Loucy (cell line): ENCODE measurements at regions not wholly inside any gene's neighbourhood (a gene's known extent, or its start where the extent isn't known, plus 50 kb on each side); places are given as distances from the start of the nearest gene placed in this dataset.

ENCODE experiments used
- H2AFZ ChIP-seq: fragments of 200-600 bp; sonication (generic); 2 replicates; pipeline ENCODE4 v1.6.0; 2016; ENCODE audit warnings: antibody characterized with exemption, mild to moderate bottlenecking, low read length, moderate library complexity
- H3F3A ChIP-seq: fragments of 200-600 bp; 2 replicates; pipeline ENCODE4 v1.6.0; 2016; ENCODE audit warnings: antibody characterized with exemption, low read depth, mild to moderate bottlenecking
- H3K27me3 ChIP-seq: fragments of 200-600 bp; sonication (generic); 2 replicates; pipeline ENCODE4 v1.6.1; 2014; ENCODE audit warnings: low read length, mild to moderate bottlenecking; ENCODE audit not compliant: insufficient read depth, poor library complexity, severe bottlenecking
- H3K36me3 ChIP-seq: fragments of 200-600 bp; sonication (generic); 2 replicates; pipeline ENCODE4 v1.6.1; 2016; ENCODE audit warnings: low read length; ENCODE audit not compliant: insufficient read depth
- H3K4me1 ChIP-seq: fragments of 200-600 bp; sonication (generic); 2 replicates; pipeline ENCODE4 v1.5.1; 2014; ENCODE audit warnings: low read length, mild to moderate bottlenecking; ENCODE audit not compliant: insufficient read depth, poor library complexity, severe bottlenecking
- H3K4me2 ChIP-seq: fragments of 200-600 bp; sonication (generic); 2 replicates; pipeline ENCODE4 v1.6.0; 2014; ENCODE audit warnings: antibody characterized with exemption, low read length, low read depth, mild to moderate bottlenecking; ENCODE audit not compliant: poor library complexity, severe bottlenecking
- H3K4me3 ChIP-seq: fragments of 200-600 bp; sonication (generic); 2 replicates; pipeline ENCODE4 v1.5.1; 2014; ENCODE audit warnings: low read length, mild to moderate bottlenecking, mixed read lengths; ENCODE audit not compliant: poor library complexity, severe bottlenecking
- H3K79me2 ChIP-seq: fragments of 200-600 bp; sonication (generic); 2 replicates; pipeline ENCODE4 v1.6.1; 2014; ENCODE audit warnings: low read length; ENCODE audit not compliant: insufficient read depth
- H3K9ac ChIP-seq: fragments of 200-600 bp; sonication (generic); 2 replicates; pipeline ENCODE4 v1.6.0; 2014; ENCODE audit warnings: mild to moderate bottlenecking, low read depth, low read length, moderate library complexity; ENCODE audit not compliant: poor library complexity, severe bottlenecking
- H3K9me2 ChIP-seq: fragments of 200-600 bp; sonication (generic); replicated peaks from 2 replicates; pipeline ENCODE4 v1.6.1; 2016; ENCODE audit warnings: low read depth, low read length, mixed read lengths
- H3K9me3 ChIP-seq: fragments of 200-600 bp; sonication (generic); 2 replicates; pipeline ENCODE4 v1.6.1; 2014; ENCODE audit warnings: mild to moderate bottlenecking, antibody characterized with exemption, low read length, low read depth; ENCODE audit not compliant: insufficient read depth
- H4K20me1 ChIP-seq: fragments of 200-600 bp; sonication (generic); 2 replicates; pipeline ENCODE4 v1.6.0; 2014; ENCODE audit warnings: antibody characterized with exemption, low read length, mild to moderate bottlenecking; ENCODE audit not compliant: insufficient read depth, poor library complexity, severe bottlenecking
- EZH2phosphoT487 ChIP-seq: fragments of 200-600 bp; IDR thresholded peaks from 2 replicates; pipeline ENCODE4 v1.6.1; 2018; ENCODE audit warnings: antibody characterized with exemption, mild to moderate bottlenecking, moderate library complexity, borderline replicate concordance
- TF ChIP-seq, protein P1 (sequence below): fragments of 200-600 bp; sonication (generic); conservative IDR thresholded peaks from 2 replicates; pipeline ENCODE4 v1.5.1; 2014; ENCODE audit warnings: mild to moderate bottlenecking, antibody characterized with exemption, low read length

DNA sequence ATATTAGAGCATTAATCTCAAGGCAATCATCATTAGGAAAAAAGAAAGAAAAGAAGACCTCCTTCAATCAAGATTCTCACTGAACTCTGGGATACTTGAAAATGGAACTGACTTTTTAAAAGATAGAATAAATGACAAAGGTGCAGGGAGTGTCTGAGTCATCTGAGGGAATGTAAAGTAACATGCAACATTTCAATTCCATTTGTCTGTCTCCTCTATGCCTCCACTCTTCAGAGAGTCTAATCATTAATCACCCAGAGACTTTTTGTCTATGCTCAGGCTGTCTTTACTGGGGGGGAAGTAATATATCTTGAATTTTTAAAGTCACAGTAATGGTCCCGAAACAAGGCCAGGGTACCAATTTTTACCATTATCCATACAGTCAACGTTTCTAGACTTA is 55.0 kb upstream of the PACRGL start:
- Histone ChIP-seq H4K20me1 (no peaks in the 10 kb centered on the region), H3K36me3 (no peaks in the 10 kb centered on the region), H3K9me3 (no peaks in the 10 kb centered on the region), H3K4me2 (no peak overlapping the region), H3K4me1 (no peaks in the 10 kb centered on the region), H3K9ac (no peak overlapping the region), H3K27me3 (no peaks in the 10 kb centered on the region), H3K79me2 (no peaks in the 10 kb centered on the region), H3F3A (no peaks in the 10 kb centered on the region), H3K9me2 (no peaks in the 10 kb centered on the region), H2AFZ (no peak overlapping the region), H3K4me3 (no peak overlapping the region)
- no peak for TF ChIP-seq EZH2phosphoT487
- TF ChIP-seq, protein P1, sequence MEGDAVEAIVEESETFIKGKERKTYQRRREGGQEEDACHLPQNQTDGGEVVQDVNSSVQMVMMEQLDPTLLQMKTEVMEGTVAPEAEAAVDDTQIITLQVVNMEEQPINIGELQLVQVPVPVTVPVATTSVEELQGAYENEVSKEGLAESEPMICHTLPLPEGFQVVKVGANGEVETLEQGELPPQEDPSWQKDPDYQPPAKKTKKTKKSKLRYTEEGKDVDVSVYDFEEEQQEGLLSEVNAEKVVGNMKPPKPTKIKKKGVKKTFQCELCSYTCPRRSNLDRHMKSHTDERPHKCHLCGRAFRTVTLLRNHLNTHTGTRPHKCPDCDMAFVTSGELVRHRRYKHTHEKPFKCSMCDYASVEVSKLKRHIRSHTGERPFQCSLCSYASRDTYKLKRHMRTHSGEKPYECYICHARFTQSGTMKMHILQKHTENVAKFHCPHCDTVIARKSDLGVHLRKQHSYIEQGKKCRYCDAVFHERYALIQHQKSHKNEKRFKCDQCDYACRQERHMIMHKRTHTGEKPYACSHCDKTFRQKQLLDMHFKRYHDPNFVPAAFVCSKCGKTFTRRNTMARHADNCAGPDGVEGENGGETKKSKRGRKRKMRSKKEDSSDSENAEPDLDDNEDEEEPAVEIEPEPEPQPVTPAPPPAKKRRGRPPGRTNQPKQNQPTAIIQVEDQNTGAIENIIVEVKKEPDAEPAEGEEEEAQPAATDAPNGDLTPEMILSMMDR: no peak

GRCh38 chr4:20646287-20646686 is 54.0 kb upstream of the PACRGL start:
- H3K79me2 ChIP-seq: no peaks in the 10 kb centered on the region
- no peak overlapping the region for H2AFZ ChIP-seq
- H3K36me3 ChIP-seq: no peaks in the 10 kb centered on the region
- no peaks in the 10 kb centered on the region for H3K4me1 ChIP-seq
- H3K4me2 ChIP-seq: no peak overlapping the region
- H4K20me1 ChIP-seq: no peaks in the 10 kb centered on the region
- H3K9ac ChIP-seq: no peak overlapping the region
- H3K27me3 ChIP-seq: no peaks in the 10 kb centered on the region
- no peak overlapping the region for H3K4me3 ChIP-seq
- no peaks in the 10 kb centered on the region for H3K9me3 ChIP-seq
- no peak for TF ChIP-seq EZH2phosphoT487
- no peaks in the 10 kb centered on the region for H3F3A ChIP-seq
- no peaks in the 10 kb centered on the region for H3K9me2 ChIP-seq
